WTC11 (cell line): ENCODE measurements at regions not wholly inside any gene's neighbourhood (a gene's known extent, or its start where the extent isn't known, plus 50 kb on each side); places are given as distances from the start of the nearest gene placed in this dataset.
A peak's percentile ranks its signal among the peaks of the same experiment; 100 is the strongest.

Experiments used
- ATAC-seq: fragments of 200-7000 bp; cut with Tn5 transposase; 2 replicates; pipeline ENCODE4 v1.10.0; 2021; ENCODE audit warnings: mild to moderate bottlenecking, moderate library complexity
- CTCF ChIA-PET: fragments of 300-600 bp; sonication (Branson Sonifier 250); formaldehyde crosslinking; loops from one replicate; lab custom pipeline; 2021; ENCODE audit warnings: antibody characterized with exemption; lab: Charles Lee
- POLR2A ChIA-PET: fragments of 350-600 bp; sonication (Branson Sonifier 250); formaldehyde crosslinking; loops from one replicate; lab custom pipeline; 2021; ENCODE audit warnings: antibody characterized with exemption; lab: Charles Lee
- DNase-seq: peaks from one replicate; pipeline ENCODE4 v3.0.0; 2021; ENCODE audit warnings: low spot score
- H3K27ac Mint-ChIP-seq: 2 replicates; pipeline ENCODE4 v1.8.0; 2021; ENCODE audit warnings: mixed read lengths
- H3K27me3 Mint-ChIP-seq: 2 replicates; pipeline ENCODE4 v1.8.0; 2021; ENCODE audit warnings: low read depth, mild to moderate bottlenecking, moderate library complexity, mixed read lengths
- H3K36me3 Mint-ChIP-seq: 2 replicates; pipeline ENCODE4 v1.8.0; 2021; ENCODE audit warnings: mixed read lengths
- H3K4me1 Mint-ChIP-seq: 2 replicates; pipeline ENCODE4 v1.8.0; 2022; ENCODE audit warnings: mixed read lengths
- H3K4me3 Mint-ChIP-seq: 2 replicates; pipeline ENCODE4 v1.8.0; 2021; ENCODE audit warnings: mild to moderate bottlenecking, moderate library complexity, mixed read lengths
- H3K9me3 Mint-ChIP-seq: 2 replicates; pipeline ENCODE4 v1.8.0; 2021; ENCODE audit warnings: mixed read lengths
- ATF1 ChIP-seq: sonication (generic); formaldehyde crosslinking; IDR thresholded peaks from 2 replicates; pipeline ENCODE4 v1.8.1; 2023; ENCODE audit warnings: mild to moderate bottlenecking, moderate library complexity, missing genetic modification reagents
- EMX1 ChIP-seq: fragments of 250-450 bp; sonication (Bioruptor Pico); IDR thresholded peaks from 2 replicates; pipeline ENCODE4 v1.8.0; 2021; ENCODE audit warnings: mild to moderate bottlenecking
- GRHL2 ChIP-seq: fragments of 250-450 bp; sonication (Bioruptor Pico); IDR thresholded peaks from 2 replicates; pipeline ENCODE4 v1.8.0; 2022; ENCODE audit warnings: mild to moderate bottlenecking, moderate library complexity; ENCODE audit not compliant: insufficient replicate concordance, severe bottlenecking
- HMGA2 ChIP-seq: fragments of 250-450 bp; sonication (Bioruptor Pico); IDR thresholded peaks from 2 replicates; pipeline ENCODE4 v1.4.0; 2021; ENCODE audit warnings: mild to moderate bottlenecking, moderate library complexity
- JAZF1 ChIP-seq: fragments of 250-450 bp; sonication (Bioruptor Pico); IDR thresholded peaks from 2 replicates; pipeline ENCODE4 v1.9.0; 2021; ENCODE audit warnings: moderate library complexity, mild to moderate bottlenecking, inconsistent platforms
- MXD4 ChIP-seq: fragments of 250-450 bp; sonication (Bioruptor Pico); IDR thresholded peaks from 2 replicates; pipeline ENCODE4 v1.8.0; 2021; ENCODE audit warnings: mild to moderate bottlenecking, moderate library complexity, borderline replicate concordance
- NR2C2 ChIP-seq: sonication (generic); formaldehyde crosslinking; IDR thresholded peaks from 2 replicates; pipeline ENCODE4 v1.8.0; 2022; ENCODE audit warnings: mild to moderate bottlenecking, missing genetic modification reagents
- SOX15 ChIP-seq: fragments of 250-450 bp; sonication (Bioruptor Pico); IDR thresholded peaks from 2 replicates; pipeline ENCODE4 v1.9.0; 2021; ENCODE audit warnings: mild to moderate bottlenecking
- SP1 ChIP-seq: sonication (generic); formaldehyde crosslinking; conservative IDR thresholded peaks from 2 replicates; pipeline ENCODE4 v1.8.1; 2022; ENCODE audit warnings: missing genetic modification reagents
- TEAD1 ChIP-seq: sonication (generic); formaldehyde crosslinking; IDR thresholded peaks from 2 replicates; pipeline ENCODE4 v1.8.0; 2022; ENCODE audit warnings: mild to moderate bottlenecking, missing genetic modification reagents
- ZNF416 ChIP-seq: fragments of 250-450 bp; sonication (Bioruptor Pico); IDR thresholded peaks from 2 replicates; pipeline ENCODE4 v1.9.0; 2021; ENCODE audit warnings: mild to moderate bottlenecking, inconsistent platforms
- ZNF671 ChIP-seq: fragments of 250-450 bp; sonication (Bioruptor Pico); IDR thresholded peaks from 2 replicates; pipeline ENCODE4 v1.8.0; 2021; ENCODE audit warnings: mild to moderate bottlenecking
- TF ChIP-seq, protein P1 (sequence below): sonication (generic); formaldehyde crosslinking; IDR thresholded peaks from 2 replicates; pipeline ENCODE4 v1.8.0; 2022; ENCODE audit warnings: mild to moderate bottlenecking, missing genetic modification reagents
- TF ChIP-seq, protein P2 (sequence below): fragments of 250-450 bp; sonication (Bioruptor Pico); IDR thresholded peaks from 2 replicates; pipeline ENCODE4 v2.1.2; 2022; ENCODE audit warnings: mild to moderate bottlenecking, moderate library complexity
- TF ChIP-seq, protein P3 (sequence below): fragments of 250-450 bp; sonication (Bioruptor Pico); IDR thresholded peaks from 2 replicates; pipeline ENCODE4 v1.9.0; 2021; ENCODE audit warnings: mild to moderate bottlenecking, borderline replicate concordance
- TF ChIP-seq, protein P4 (sequence below): sonication (generic); formaldehyde crosslinking; IDR thresholded peaks from 2 replicates; pipeline ENCODE4 v1.8.1; 2023; ENCODE audit warnings: mild to moderate bottlenecking, missing genetic modification reagents
- TF ChIP-seq, protein P5 (sequence below): sonication (generic); formaldehyde crosslinking; IDR thresholded peaks from 2 replicates; pipeline ENCODE4 v1.8.1; 2023; ENCODE audit warnings: mild to moderate bottlenecking, missing genetic modification reagents
- TF ChIP-seq, protein P6 (sequence below): sonication (generic); formaldehyde crosslinking; IDR thresholded peaks from 2 replicates; pipeline ENCODE4 v1.8.1; 2023; ENCODE audit warnings: mild to moderate bottlenecking, moderate library complexity, missing genetic modification reagents

DNA sequence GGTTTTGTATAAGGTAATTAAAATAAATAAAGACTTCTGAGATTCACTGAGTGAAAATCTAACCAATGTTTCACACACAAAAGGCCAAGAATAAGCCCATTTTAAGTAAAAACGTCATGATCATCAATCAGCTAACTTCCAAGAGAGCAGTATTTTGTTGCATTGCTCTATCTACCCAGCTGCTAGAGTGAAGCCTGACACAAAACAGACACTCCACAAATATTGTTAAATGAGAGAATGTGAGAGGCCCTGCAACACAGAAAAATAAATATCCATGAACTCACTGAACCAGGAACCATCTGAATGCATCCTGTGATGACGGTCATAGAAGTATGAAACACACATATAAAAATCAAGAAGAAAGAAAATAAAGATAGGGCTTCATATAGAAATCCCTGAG is 358.6 kb upstream of the TMTC1 start:
- DNase-seq: no peak
- ATAC-seq: no peak
- peaks cover 8% of the 10 kb centered on the region; the same call in 1 of the 2 replicates for H3K9me3 Mint-ChIP-seq
- ChIA-PET CTCF (no interaction called here), POLR2A (no interaction called here)
- H3K36me3 Mint-ChIP-seq: no peaks in the 10 kb centered on the region
- no peak overlapping the region for H3K4me3 Mint-ChIP-seq
- TF ChIP-seq, protein P1, sequence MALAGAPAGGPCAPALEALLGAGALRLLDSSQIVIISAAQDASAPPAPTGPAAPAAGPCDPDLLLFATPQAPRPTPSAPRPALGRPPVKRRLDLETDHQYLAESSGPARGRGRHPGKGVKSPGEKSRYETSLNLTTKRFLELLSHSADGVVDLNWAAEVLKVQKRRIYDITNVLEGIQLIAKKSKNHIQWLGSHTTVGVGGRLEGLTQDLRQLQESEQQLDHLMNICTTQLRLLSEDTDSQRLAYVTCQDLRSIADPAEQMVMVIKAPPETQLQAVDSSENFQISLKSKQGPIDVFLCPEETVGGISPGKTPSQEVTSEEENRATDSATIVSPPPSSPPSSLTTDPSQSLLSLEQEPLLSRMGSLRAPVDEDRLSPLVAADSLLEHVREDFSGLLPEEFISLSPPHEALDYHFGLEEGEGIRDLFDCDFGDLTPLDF (CRISPR knock-in tag): no peak
- TF ChIP-seq ZNF416 (CRISPR knock-in tag) (no peak), NR2C2 (no peak)
- no peaks in the 10 kb centered on the region for H3K4me1 Mint-ChIP-seq
- no peak overlapping the region for H3K27ac Mint-ChIP-seq
- H3K27me3 Mint-ChIP-seq: no peaks in the 10 kb centered on the region; the same call in 1 of the 2 replicates

DNA sequence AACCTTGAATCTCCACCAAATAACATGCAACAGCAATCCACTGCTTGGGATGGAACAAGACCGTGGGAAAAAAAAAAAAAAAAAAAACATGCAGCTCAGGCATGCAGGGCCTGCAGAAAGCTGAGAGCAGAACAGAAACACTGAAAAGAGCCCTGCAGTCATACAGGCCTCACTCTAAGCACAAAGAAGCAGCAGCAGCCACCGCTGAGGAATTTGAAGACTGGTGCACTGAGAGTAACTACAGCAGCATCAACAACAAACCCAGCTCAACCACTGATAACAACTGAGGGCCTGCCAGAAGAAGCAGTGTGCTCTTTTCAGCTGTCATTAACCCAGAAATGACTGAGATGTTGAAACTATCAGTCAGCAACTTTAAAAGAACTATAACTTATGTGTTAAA is 354.7 kb upstream of the TMTC1 start:
- CTCF ChIA-PET: no interaction called here
- TF ChIP-seq, protein P2, sequence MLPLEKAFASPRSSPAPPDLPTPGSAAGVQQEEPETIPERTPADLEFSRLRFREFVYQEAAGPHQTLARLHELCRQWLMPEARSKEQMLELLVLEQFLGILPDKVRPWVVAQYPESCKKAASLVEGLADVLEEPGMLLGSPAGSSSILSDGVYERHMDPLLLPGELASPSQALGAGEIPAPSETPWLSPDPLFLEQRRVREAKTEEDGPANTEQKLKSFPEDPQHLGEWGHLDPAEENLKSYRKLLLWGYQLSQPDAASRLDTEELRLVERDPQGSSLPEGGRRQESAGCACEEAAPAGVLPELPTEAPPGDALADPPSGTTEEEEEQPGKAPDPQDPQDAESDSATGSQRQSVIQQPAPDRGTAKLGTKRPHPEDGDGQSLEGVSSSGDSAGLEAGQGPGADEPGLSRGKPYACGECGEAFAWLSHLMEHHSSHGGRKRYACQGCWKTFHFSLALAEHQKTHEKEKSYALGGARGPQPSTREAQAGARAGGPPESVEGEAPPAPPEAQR (CRISPR knock-in tag): no peak
- no peak for TF ChIP-seq MXD4 (CRISPR knock-in tag)
- no peak for TF ChIP-seq ATF1 (CRISPR knock-in tag)
- Mint-ChIP-seq H3K36me3 (no peaks in the 10 kb centered on the region), H3K4me3 (no peak overlapping the region), H3K27me3 (no peaks in the 10 kb centered on the region), H3K9me3 (peaks cover 8% of the 10 kb centered on the region; the same call in 1 of the 2 replicates), H3K4me1 (no peaks in the 10 kb centered on the region), H3K27ac (no peak overlapping the region)
- ATAC-seq (peak; percentile 48), DNase-seq (no peak)
- POLR2A ChIA-PET: no interaction called here

DNA sequence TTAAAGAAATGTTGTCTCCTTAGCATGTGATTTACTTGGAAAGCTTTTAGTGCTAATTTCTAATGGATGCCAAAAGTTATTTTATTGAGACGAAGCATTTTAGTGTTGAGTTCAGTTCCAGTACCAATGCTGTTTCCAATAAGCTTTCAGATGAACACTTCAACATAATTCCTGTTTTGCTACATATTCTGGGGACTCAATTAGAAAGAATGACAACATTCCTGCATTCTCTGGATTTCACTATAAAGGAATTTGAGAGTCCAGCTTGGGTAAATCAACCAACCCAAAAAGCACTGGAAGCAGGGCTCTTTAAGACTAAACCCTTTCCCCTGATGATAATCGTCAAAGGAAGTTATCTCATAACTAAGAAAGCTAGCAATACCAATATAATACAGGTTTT is 353.0 kb upstream of the TMTC1 start:
- Mint-ChIP-seq H3K4me3 (no peak overlapping the region), H3K36me3 (no peaks in the 10 kb centered on the region), H3K4me1 (no peaks in the 10 kb centered on the region), H3K27me3 (no peaks in the 10 kb centered on the region), H3K9me3 (peaks cover 20% of the 10 kb centered on the region), H3K27ac (no peak overlapping the region)
- DNase-seq (no peak), ATAC-seq (no peak)
- ChIA-PET CTCF (no interaction called here), POLR2A (no interaction called here)
- no peak for TF ChIP-seq HMGA2 (CRISPR knock-in tag)
- TF ChIP-seq GRHL2 (CRISPR knock-in tag): no peak
- TF ChIP-seq, protein P3, sequence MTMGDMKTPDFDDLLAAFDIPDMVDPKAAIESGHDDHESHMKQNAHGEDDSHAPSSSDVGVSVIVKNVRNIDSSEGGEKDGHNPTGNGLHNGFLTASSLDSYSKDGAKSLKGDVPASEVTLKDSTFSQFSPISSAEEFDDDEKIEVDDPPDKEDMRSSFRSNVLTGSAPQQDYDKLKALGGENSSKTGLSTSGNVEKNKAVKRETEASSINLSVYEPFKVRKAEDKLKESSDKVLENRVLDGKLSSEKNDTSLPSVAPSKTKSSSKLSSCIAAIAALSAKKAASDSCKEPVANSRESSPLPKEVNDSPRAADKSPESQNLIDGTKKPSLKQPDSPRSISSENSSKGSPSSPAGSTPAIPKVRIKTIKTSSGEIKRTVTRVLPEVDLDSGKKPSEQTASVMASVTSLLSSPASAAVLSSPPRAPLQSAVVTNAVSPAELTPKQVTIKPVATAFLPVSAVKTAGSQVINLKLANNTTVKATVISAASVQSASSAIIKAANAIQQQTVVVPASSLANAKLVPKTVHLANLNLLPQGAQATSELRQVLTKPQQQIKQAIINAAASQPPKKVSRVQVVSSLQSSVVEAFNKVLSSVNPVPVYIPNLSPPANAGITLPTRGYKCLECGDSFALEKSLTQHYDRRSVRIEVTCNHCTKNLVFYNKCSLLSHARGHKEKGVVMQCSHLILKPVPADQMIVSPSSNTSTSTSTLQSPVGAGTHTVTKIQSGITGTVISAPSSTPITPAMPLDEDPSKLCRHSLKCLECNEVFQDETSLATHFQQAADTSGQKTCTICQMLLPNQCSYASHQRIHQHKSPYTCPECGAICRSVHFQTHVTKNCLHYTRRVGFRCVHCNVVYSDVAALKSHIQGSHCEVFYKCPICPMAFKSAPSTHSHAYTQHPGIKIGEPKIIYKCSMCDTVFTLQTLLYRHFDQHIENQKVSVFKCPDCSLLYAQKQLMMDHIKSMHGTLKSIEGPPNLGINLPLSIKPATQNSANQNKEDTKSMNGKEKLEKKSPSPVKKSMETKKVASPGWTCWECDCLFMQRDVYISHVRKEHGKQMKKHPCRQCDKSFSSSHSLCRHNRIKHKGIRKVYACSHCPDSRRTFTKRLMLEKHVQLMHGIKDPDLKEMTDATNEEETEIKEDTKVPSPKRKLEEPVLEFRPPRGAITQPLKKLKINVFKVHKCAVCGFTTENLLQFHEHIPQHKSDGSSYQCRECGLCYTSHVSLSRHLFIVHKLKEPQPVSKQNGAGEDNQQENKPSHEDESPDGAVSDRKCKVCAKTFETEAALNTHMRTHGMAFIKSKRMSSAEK (CRISPR knock-in tag): no peak
- no peak for TF ChIP-seq JAZF1 (CRISPR knock-in tag)
- TF ChIP-seq, protein P4, sequence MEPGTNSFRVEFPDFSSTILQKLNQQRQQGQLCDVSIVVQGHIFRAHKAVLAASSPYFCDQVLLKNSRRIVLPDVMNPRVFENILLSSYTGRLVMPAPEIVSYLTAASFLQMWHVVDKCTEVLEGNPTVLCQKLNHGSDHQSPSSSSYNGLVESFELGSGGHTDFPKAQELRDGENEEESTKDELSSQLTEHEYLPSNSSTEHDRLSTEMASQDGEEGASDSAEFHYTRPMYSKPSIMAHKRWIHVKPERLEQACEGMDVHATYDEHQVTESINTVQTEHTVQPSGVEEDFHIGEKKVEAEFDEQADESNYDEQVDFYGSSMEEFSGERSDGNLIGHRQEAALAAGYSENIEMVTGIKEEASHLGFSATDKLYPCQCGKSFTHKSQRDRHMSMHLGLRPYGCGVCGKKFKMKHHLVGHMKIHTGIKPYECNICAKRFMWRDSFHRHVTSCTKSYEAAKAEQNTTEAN (CRISPR knock-in tag): no peak
- no peak for TF ChIP-seq ZNF671 (CRISPR knock-in tag)
- TF ChIP-seq SP1 (CRISPR knock-in tag): no peak
- TF ChIP-seq, protein P5, sequence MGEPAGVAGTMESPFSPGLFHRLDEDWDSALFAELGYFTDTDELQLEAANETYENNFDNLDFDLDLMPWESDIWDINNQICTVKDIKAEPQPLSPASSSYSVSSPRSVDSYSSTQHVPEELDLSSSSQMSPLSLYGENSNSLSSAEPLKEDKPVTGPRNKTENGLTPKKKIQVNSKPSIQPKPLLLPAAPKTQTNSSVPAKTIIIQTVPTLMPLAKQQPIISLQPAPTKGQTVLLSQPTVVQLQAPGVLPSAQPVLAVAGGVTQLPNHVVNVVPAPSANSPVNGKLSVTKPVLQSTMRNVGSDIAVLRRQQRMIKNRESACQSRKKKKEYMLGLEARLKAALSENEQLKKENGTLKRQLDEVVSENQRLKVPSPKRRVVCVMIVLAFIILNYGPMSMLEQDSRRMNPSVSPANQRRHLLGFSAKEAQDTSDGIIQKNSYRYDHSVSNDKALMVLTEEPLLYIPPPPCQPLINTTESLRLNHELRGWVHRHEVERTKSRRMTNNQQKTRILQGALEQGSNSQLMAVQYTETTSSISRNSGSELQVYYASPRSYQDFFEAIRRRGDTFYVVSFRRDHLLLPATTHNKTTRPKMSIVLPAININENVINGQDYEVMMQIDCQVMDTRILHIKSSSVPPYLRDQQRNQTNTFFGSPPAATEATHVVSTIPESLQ (CRISPR knock-in tag): no peak
- no peak for TF ChIP-seq ATF1 (CRISPR knock-in tag)
- no peak for TF ChIP-seq SOX15 (CRISPR knock-in tag)
- TF ChIP-seq, protein P1 (CRISPR knock-in tag): no peak
- TF ChIP-seq, protein P6, sequence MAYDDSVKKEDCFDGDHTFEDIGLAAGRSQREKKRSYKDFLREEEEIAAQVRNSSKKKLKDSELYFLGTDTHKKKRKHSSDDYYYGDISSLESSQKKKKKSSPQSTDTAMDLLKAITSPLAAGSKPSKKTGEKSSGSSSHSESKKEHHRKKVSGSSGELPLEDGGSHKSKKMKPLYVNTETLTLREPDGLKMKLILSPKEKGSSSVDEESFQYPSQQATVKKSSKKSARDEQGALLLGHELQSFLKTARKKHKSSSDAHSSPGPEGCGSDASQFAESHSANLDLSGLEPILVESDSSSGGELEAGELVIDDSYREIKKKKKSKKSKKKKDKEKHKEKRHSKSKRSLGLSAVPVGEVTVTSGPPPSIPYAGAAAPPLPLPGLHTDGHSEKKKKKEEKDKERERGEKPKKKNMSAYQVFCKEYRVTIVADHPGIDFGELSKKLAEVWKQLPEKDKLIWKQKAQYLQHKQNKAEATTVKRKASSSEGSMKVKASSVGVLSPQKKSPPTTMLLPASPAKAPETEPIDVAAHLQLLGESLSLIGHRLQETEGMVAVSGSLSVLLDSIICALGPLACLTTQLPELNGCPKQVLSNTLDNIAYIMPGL (CRISPR knock-in tag): no peak
- no peak for TF ChIP-seq TEAD1
- TF ChIP-seq EMX1: no peak
